Esophagus squamous epithelium (tissue), 4 donors: ENCODE measurements at regions not wholly inside any gene's neighbourhood (a gene's known extent, or its start where the extent isn't known, plus 50 kb on each side); places are given as distances from the start of the nearest gene placed in this dataset.

Source experiments
- POLR2A ChIP-seq, 4 donors: fragments of 450-650 bp; IDR thresholded peaks; one replicate each; pipeline ENCODE4 v1.6.1; 2017; ENCODE audit warnings: antibody characterized with exemption in 4 of 4, mild to moderate bottlenecking in 4 of 4, moderate library complexity in 3 of 4
- TF ChIP-seq, protein P1 (sequence below), 6 experiments: fragments of 450-650 bp in 4 of 6; fragments of 200-600 bp in 2 of 6; sonication (generic) in 2 of 6; IDR thresholded peaks; one replicate each; pipeline ENCODE4 v1.5.1; 2016 to 2019; ENCODE audit warnings: antibody characterized with exemption in 6 of 6, mild to moderate bottlenecking in 4 of 6, moderate library complexity in 4 of 6

DNA sequence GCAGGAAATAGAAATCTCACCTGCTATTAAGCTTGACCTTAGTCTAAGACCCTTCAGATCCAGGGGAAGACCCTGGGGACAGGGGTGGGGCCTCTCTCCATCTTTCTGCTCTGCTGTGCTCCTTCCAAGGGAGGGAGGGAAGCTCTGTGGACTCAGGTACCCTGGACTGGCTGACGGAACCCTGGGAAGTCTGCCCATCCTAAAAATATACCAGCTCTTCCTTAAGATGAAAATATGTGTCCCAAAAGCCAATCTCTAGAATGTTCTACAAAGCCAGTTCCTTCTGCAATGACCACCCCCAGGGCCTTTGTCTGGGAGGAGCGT lies 73.7 kb downstream of the RTL6 start:
- TF ChIP-seq, protein P1, sequence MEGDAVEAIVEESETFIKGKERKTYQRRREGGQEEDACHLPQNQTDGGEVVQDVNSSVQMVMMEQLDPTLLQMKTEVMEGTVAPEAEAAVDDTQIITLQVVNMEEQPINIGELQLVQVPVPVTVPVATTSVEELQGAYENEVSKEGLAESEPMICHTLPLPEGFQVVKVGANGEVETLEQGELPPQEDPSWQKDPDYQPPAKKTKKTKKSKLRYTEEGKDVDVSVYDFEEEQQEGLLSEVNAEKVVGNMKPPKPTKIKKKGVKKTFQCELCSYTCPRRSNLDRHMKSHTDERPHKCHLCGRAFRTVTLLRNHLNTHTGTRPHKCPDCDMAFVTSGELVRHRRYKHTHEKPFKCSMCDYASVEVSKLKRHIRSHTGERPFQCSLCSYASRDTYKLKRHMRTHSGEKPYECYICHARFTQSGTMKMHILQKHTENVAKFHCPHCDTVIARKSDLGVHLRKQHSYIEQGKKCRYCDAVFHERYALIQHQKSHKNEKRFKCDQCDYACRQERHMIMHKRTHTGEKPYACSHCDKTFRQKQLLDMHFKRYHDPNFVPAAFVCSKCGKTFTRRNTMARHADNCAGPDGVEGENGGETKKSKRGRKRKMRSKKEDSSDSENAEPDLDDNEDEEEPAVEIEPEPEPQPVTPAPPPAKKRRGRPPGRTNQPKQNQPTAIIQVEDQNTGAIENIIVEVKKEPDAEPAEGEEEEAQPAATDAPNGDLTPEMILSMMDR (IDR thresholded peaks at IDR 0.05), result no peak
- no peak for TF ChIP-seq POLR2A (IDR thresholded peaks at IDR 0.05)
